HepG2 (cell line): ENCODE measurements at regions not wholly inside any gene's neighbourhood (a gene's known extent, or its start where the extent isn't known, plus 50 kb on each side); places are given as distances from the start of the nearest gene placed in this dataset.

Source experiments
- ATAC-seq: fragments of 200-7000 bp; cut with Tn5 transposase; 3 replicates; pipeline ENCODE4 v1.9.1; 2020; ENCODE audit warnings: mild to moderate bottlenecking, moderate library complexity
- BruUV-seq: library from RNA; stranded (reverse); fragments of 400-500 nt; replicated peaks from 2 replicates; lab custom pipeline; 2021; lab: Mats Ljungman, UMichigan
- CTCF ChIA-PET: fragments of 300-600 bp; formaldehyde crosslinking; extraction: SDS; loops from one replicate; lab custom pipeline; 2021; ENCODE audit warnings: low total read pairs, inconsistent platforms, low intra/inter-chr PET ratio; lab: Yijun Ruan, JAX
- POLR2A ChIA-PET: fragments of 350-600 bp; sonication (Branson Sonifier 250); formaldehyde crosslinking; loops from one replicate; lab custom pipeline; 2020; ENCODE audit warnings: antibody characterized with exemption, inconsistent platforms; lab: Yijun Ruan, JAX
- DNase-seq: peaks from one replicate; pipeline ENCODE4 v3.0.0-alpha.2; 2015; ENCODE audit warnings: low spot score
- FAIRE-seq: peaks from 3 replicates; lab custom pipeline; 2011; peaks lifted over from hg19 to GRCh38; lab: Jason Lieb, UNC
- H2AFZ ChIP-seq: one replicate; pipeline ENCODE4 v1.6.1; 2011; ENCODE audit warnings: low read length, inconsistent platforms
- H3K27ac ChIP-seq: fragments of 300-600 bp; 3 replicates; pipeline ENCODE4 v1.8.0; 2011; ENCODE audit warnings: mixed run types, mild to moderate bottlenecking, mixed read lengths, low read length, inconsistent platforms; ENCODE audit not compliant: insufficient read depth; ENCODE audit errors: extremely low read length
- H3K27me3 ChIP-seq, 2 experiments: fragments of 200-600 bp in 1 of 2; 2 replicates in 1 of 2; 3 replicates in 1 of 2; pipeline versions ENCODE4 v1.6.0 to v1.8.0; 2011; ENCODE audit warnings: low read length in 2 of 2, mild to moderate bottlenecking in 2 of 2, moderate library complexity in 2 of 2, inconsistent platforms in 1 of 2; ENCODE audit not compliant: insufficient read depth in 2 of 2, control insufficient read depth in 1 of 2
- H3K36me3 ChIP-seq, 2 experiments: fragments of 200-600 bp in 1 of 2; replicated peaks in 1 of 2; 2 replicates in 1 of 2; 3 replicates in 1 of 2; pipeline versions ENCODE4 v1.5.1 to v1.8.0; 2011; ENCODE audit warnings: low read length in 2 of 2, inconsistent platforms in 1 of 2; ENCODE audit not compliant: insufficient read depth in 2 of 2, control insufficient read depth in 1 of 2
- H3K4me1 ChIP-seq: 2 replicates; pipeline ENCODE4 v1.5.1; 2012; ENCODE audit warnings: low read length, inconsistent platforms; ENCODE audit not compliant: insufficient read depth
- H3K4me2 ChIP-seq: 2 replicates; pipeline ENCODE4 v1.6.0; 2011; ENCODE audit warnings: low read depth, low read length, inconsistent platforms
- H3K4me3 ChIP-seq, 3 experiments: fragments of 200-600 bp in 1 of 3; sonication (generic), shearing (Covaris generic) in 1 of 3; replicated peaks in 1 of 3; 2 replicates each; pipeline ENCODE4 v1.5.1; 2011 to 2016; ENCODE audit warnings: low read length in 3 of 3, inconsistent platforms in 2 of 3, low read depth in 2 of 3, mild to moderate bottlenecking in 2 of 3, control low read depth in 1 of 3, mixed read lengths in 1 of 3; ENCODE audit not compliant: insufficient read depth in 1 of 3
- H3K79me2 ChIP-seq: one replicate; pipeline ENCODE4 v1.6.1; 2011; ENCODE audit warnings: low read length, inconsistent platforms; ENCODE audit not compliant: insufficient read depth
- H3K9ac ChIP-seq: 2 replicates; pipeline ENCODE4 v1.6.0; 2011; ENCODE audit warnings: mild to moderate bottlenecking, low read depth, low read length, inconsistent platforms; ENCODE audit not compliant: insufficient read depth
- H3K9me3 ChIP-seq: 2 replicates; pipeline ENCODE4 v1.5.1; 2012; ENCODE audit warnings: mild to moderate bottlenecking, low read length
- H4K20me1 ChIP-seq: 2 replicates; pipeline ENCODE4 v1.6.0; 2011; ENCODE audit warnings: inconsistent platforms, mild to moderate bottlenecking, low read length, moderate library complexity; ENCODE audit not compliant: insufficient read depth
- ARID3A ChIP-seq: IDR thresholded peaks from 2 replicates; pipeline ENCODE4 v1.6.1; 2012; ENCODE audit warnings: low read depth, low read length, improper control_type of control experiment
- CSRNP2 ChIP-seq: sonication (generic); formaldehyde crosslinking; conservative IDR thresholded peaks from 2 replicates; pipeline ENCODE4 v1.8.0; 2022; ENCODE audit warnings: low read depth, missing genetic modification reagents
- FIP1L1 ChIP-seq: fragments of 200-400 bp; formaldehyde crosslinking; IDR thresholded peaks from 2 replicates; pipeline ENCODE4 v1.6.1; 2018; ENCODE audit warnings: low read depth, mild to moderate bottlenecking, low read length, moderate library complexity, borderline replicate concordance; ENCODE audit not compliant: insufficient read depth
- HNRNPH1 ChIP-seq: fragments of 200-400 bp; formaldehyde crosslinking; optimal IDR thresholded peaks from 2 replicates; pipeline ENCODE3; 2017; ENCODE audit warnings: mild to moderate bottlenecking, low read depth, low read length
- PHF21A ChIP-seq: sonication (generic); formaldehyde crosslinking; IDR thresholded peaks from 2 replicates; pipeline ENCODE4 v1.5.0; 2020; ENCODE audit warnings: mild to moderate bottlenecking, missing genetic modification reagents
- UBTF ChIP-seq: sonication (generic); formaldehyde crosslinking; IDR thresholded peaks from 2 replicates; pipeline ENCODE4 v1.4.0; 2020; ENCODE audit warnings: mild to moderate bottlenecking, missing genetic modification reagents
- ZBTB10 ChIP-seq: sonication (generic); formaldehyde crosslinking; IDR thresholded peaks from 2 replicates; pipeline ENCODE4 v1.4.0; 2020; ENCODE audit warnings: missing genetic modification reagents, borderline replicate concordance
- ZFP36L1 ChIP-seq: sonication (generic); formaldehyde crosslinking; IDR thresholded peaks from 2 replicates; pipeline ENCODE4 v1.8.0; 2022; ENCODE audit warnings: mild to moderate bottlenecking, missing genetic modification reagents, moderate library complexity
- ZNF124 ChIP-seq: sonication (generic); formaldehyde crosslinking; IDR thresholded peaks from 2 replicates; pipeline ENCODE4 v1.4.0; 2020; ENCODE audit warnings: missing genetic modification reagents
- ZNF878 ChIP-seq: sonication (generic); formaldehyde crosslinking; IDR thresholded peaks from 2 replicates; pipeline ENCODE4 v1.8.1; 2023; ENCODE audit warnings: mild to moderate bottlenecking, missing genetic modification reagents, moderate library complexity
- WGBS: methylation state at CpG from one replicate; pipeline ENCODE4 v1.1.6; 2017; ENCODE audit warnings: low lambda C conversion rate; 5-methylcytosine and 5-hydroxymethylcytosine counted together
- in situ Hi-C: cut with HindIII; loops from 2 replicates; pipeline ENCODE4 v1.10.0; 2017; ENCODE audit warnings: low pct_unique_long_range_greater_than_20kb; ENCODE audit not compliant: extremely low pct_ligation_motif_present
- intact Hi-C: fragments of 100-400 bp; cut with micrococcal nuclease; formaldehyde crosslinking; loops from one replicate; pipeline ENCODE4 v1.10.0; 2022; ENCODE audit not compliant: unreplicated experiment

GRCh38 chr15:69777356-69777755 is 320.4 kb downstream of the TLE3 start:
- Histone ChIP-seq H3K4me1 (no peaks in the 10 kb centered on the region), H3K79me2 (no peaks in the 10 kb centered on the region), H3K9me3 (no peaks in the 10 kb centered on the region), H3K4me2 (no peak overlapping the region), H3K4me3 (no peak overlapping the region), H3K36me3 (no peaks in the 10 kb centered on the region), H3K27ac (no peak overlapping the region), H3K27me3 (peaks cover 0 to 7% of the 10 kb centered on the region in 2 experiments; a peak in 1 of 5 replicates), H4K20me1 (no peaks in the 10 kb centered on the region), H3K9ac (no peak overlapping the region), H2AFZ (no peak overlapping the region)
- CTCF ChIA-PET = no interaction called here
- TF ChIP-seq ZFP36L1 (CRISPR knock-in tag) (no peak), FIP1L1 (no peak), HNRNPH1 (no peak), ZNF878 (CRISPR knock-in tag) (no peak), UBTF (no peak), ZBTB10 (CRISPR knock-in tag) (no peak), CSRNP2 (CRISPR knock-in tag) (no peak), PHF21A (CRISPR knock-in tag) (no peak), ZNF124 (no peak), ARID3A (no peak)
- FAIRE-seq (no peak), ATAC-seq (no peak), DNase-seq (no peak)
- in situ Hi-C loops = no loop called here
- POLR2A ChIA-PET = no interaction called here
- WGBS = 0% methylated on average over 2 of the region's 2 CpGs
- no TSS peak for BruUV-seq
- intact Hi-C loops = no loop called here
